HG02870 (cell line): ENCODE measurements at regions not wholly inside any gene's neighbourhood (a gene's known extent, or its start where the extent isn't known, plus 50 kb on each side); places are given as distances from the start of the nearest gene placed in this dataset.
"Not testable (repeated sequence)": the region's sequence is repeated elsewhere in the genome, so short reads cannot be mapped to it uniquely, and the experiment has no call there.

ENCODE experiments used
- ATAC-seq: cut with Tn5 transposase; IDR thresholded peaks from one replicate; pipeline ENCODE4 v1.9.1; 2021; ENCODE audit warnings: mild to moderate bottlenecking, moderate library complexity; ENCODE audit not compliant: unreplicated experiment

GRCh38 chr16:73966851-73967250 is 329.8 kb upstream of the PSMD7 start:
- no peak for ATAC-seq

GRCh38 chr16:73965591-73965990 is 331.0 kb upstream of the PSMD7 start:
- ATAC-seq: no peak

- ATAC-seq: no peak
Measured at GRCh38 chr16:73956587-73957494, 339.8 kb upstream of the PSMD7 start.

- ATAC-seq: no peak
Measured at GRCh38 chr16:73955702-73956101, 340.9 kb upstream of the PSMD7 start.

GRCh38 chr16:73955255-73955654 is 341.4 kb upstream of the PSMD7 start:
- ATAC-seq: no peak

- no peak for ATAC-seq
Measured at GRCh38 chr16:73951481-73951880, 345.1 kb upstream of the PSMD7 start.

GRCh38 chr16:73949574-73950320 is 346.9 kb upstream of the PSMD7 start:
- no peak for ATAC-seq

GRCh38 chr16:73945631-73946030 is 351.0 kb upstream of the PSMD7 start:
- ATAC-seq: no peak

GRCh38 chr16:73943184-73943583 is 353.4 kb upstream of the PSMD7 start:
- ATAC-seq: not testable (repeated sequence)

- ATAC-seq: not testable (repeated sequence)
Measured at GRCh38 chr16:73940786-73941185, 355.8 kb upstream of the PSMD7 start.

GRCh38 chr16:73923951-73924350 is 372.7 kb upstream of the PSMD7 start:
- no peak for ATAC-seq

GRCh38 chr16:73921295-73921694 is 375.3 kb upstream of the PSMD7 start:
- ATAC-seq: no peak

- ATAC-seq: no peak
Measured at GRCh38 chr16:73916829-73917594, 379.6 kb upstream of the PSMD7 start.

- no peak for ATAC-seq
Measured at GRCh38 chr16:73915935-73916334, 380.7 kb upstream of the PSMD7 start.

GRCh38 chr16:73915140-73915539 is 381.5 kb upstream of the PSMD7 start:
- no peak for ATAC-seq

- ATAC-seq: no peak
Measured at GRCh38 chr16:73912850-73913249, 383.8 kb upstream of the PSMD7 start.

GRCh38 chr16:73912281-73912680 is 384.3 kb upstream of the PSMD7 start:
- no peak for ATAC-seq

GRCh38 chr16:73909529-73910035 is 387.0 kb upstream of the PSMD7 start:
- no peak for ATAC-seq

- no peak for ATAC-seq
Measured at GRCh38 chr16:73891129-73891542, 405.5 kb upstream of the PSMD7 start.

- no peak for ATAC-seq
Measured at GRCh38 chr16:73890186-73891128, 406.2 kb upstream of the PSMD7 start.
